Left colon (tissue), 2 donors: ENCODE measurements at regions not wholly inside any gene's neighbourhood (a gene's known extent, or its start where the extent isn't known, plus 50 kb on each side); places are given as distances from the start of the nearest gene placed in this dataset.

ENCODE experiments used
- ATAC-seq: fragments of 200-7000 bp; cut with Tn5 transposase; one replicate; pipeline ENCODE4 v1.9.1; 2020; ENCODE audit warnings: mild to moderate bottlenecking, moderate library complexity
- DNase-seq, 2 donors: peaks; one replicate each; pipeline ENCODE4 v3.0.0-alpha.2; 2020
- intact Hi-C, 2 donors: fragments of 100-400 bp; cut with DNase I in 1 of 2; cut with micrococcal nuclease in 1 of 2; formaldehyde crosslinking; loops; one replicate each; pipeline versions ENCODE4 v1.11.2 to v1.14.0; 2022; cut with DNase I, micrococcal nuclease
- donor health status: DM: no; HTN: no; CAD: no.
- donor health status: DM: yes; HTN: yes; CAD: no.

- DNase-seq (no peak), ATAC-seq (no peak)
- intact Hi-C loops: no loop called here
Observed at GRCh38 chr18:31245820-31246219, 72.1 kb upstream of the DSG1 start.

- ATAC-seq (no peak), DNase-seq (no peak)
- intact Hi-C loops: no loop called here
Observed at GRCh38 chr18:31246460-31246859, 71.5 kb upstream of the DSG1 start.

GRCh38 chr18:31247574-31248199, 70.3 kb upstream of the DSG1 start:
- intact Hi-C loops: no loop called here
- ATAC-seq: no peak

GRCh38 chr18:31248783-31249521, 69.0 kb upstream of the DSG1 start:
- intact Hi-C loops: no loop called here
- ATAC-seq (no peak), DNase-seq (no peak)

More at GRCh38 chr18:31247574-31248199, 70.3 kb upstream of the DSG1 start:
- DNase-seq: no peak

GRCh38 chr18:31250902-31251301, 67.1 kb upstream of the DSG1 start:
- ATAC-seq (no peak), DNase-seq (no peak)
- intact Hi-C loops: no loop called here

- no peak for DNase-seq
- no peak for ATAC-seq
- intact Hi-C loops: no loop called here
Observed at GRCh38 chr18:31252522-31252921, 65.4 kb upstream of the DSG1 start.

- no peak for DNase-seq
- ATAC-seq: no peak
- intact Hi-C loops: no loop called here
Observed at GRCh38 chr18:31255953-31256352, 62.0 kb upstream of the DSG1 start.

- ATAC-seq: no peak
- intact Hi-C loops: no loop called here
- DNase-seq: no peak
Observed at GRCh38 chr18:31258789-31259188, 59.2 kb upstream of the DSG1 start.

GRCh38 chr18:31261792-31262582, 56.0 kb upstream of the DSG1 start:
- DNase-seq (no peak), ATAC-seq (no peak)
- intact Hi-C loops: no loop called here

GRCh38 chr18:31267823-31268481, 50.0 kb upstream of the DSG1 start:
- no peak for ATAC-seq
- DNase-seq: no peak
- intact Hi-C loops: no loop called here
